HEK293T (cell line): ENCODE measurements at regions not wholly inside any gene's neighbourhood (a gene's known extent, or its start where the extent isn't known, plus 50 kb on each side); places are given as distances from the start of the nearest gene placed in this dataset.

ENCODE experiments used
- FOXK2 ChIP-seq: fragments of 450-650 bp; IDR thresholded peaks from 2 replicates; pipeline ENCODE4 v1.6.1; 2016; ENCODE audit warnings: mild to moderate bottlenecking
- FOXM1 ChIP-seq: fragments of 450-650 bp; IDR thresholded peaks from 2 replicates; pipeline ENCODE4 v1.6.1; 2017; ENCODE audit warnings: mild to moderate bottlenecking, borderline replicate concordance
- LEF1 ChIP-seq: fragments of 450-650 bp; IDR thresholded peaks from 2 replicates; pipeline ENCODE4 v1.6.1; 2017; ENCODE audit warnings: mild to moderate bottlenecking, borderline replicate concordance
- SP1 ChIP-seq: fragments of 450-650 bp; IDR thresholded peaks from 2 replicates; pipeline ENCODE4 v1.6.1; 2017
- TF ChIP-seq, protein P1 (sequence below): fragments of 450-650 bp; IDR thresholded peaks from 2 replicates; pipeline ENCODE4 v1.6.1; 2016

DNA sequence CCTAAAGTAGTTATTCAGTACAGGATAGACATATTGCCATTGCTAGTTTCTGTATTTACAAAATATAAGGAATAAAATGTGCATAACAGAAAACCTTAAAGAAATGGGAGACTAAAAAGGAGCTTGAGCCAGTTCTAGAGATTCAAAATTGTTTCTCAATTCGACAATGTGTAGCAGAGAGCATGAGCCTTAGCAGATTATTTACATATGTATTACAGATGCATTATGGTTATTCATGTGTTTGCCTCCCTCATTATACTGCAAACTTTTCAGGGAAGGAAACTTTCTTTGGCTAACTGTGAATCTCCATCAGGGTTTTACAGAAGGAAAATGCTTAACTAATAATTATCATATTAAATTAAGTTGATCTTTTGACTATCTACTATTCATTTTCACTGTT lies 854.4 kb upstream of the SLC39A10 start:
- TF ChIP-seq FOXM1 (no peak), LEF1 (no peak), FOXK2 (no peak), SP1 (no peak)
- TF ChIP-seq, protein P1, sequence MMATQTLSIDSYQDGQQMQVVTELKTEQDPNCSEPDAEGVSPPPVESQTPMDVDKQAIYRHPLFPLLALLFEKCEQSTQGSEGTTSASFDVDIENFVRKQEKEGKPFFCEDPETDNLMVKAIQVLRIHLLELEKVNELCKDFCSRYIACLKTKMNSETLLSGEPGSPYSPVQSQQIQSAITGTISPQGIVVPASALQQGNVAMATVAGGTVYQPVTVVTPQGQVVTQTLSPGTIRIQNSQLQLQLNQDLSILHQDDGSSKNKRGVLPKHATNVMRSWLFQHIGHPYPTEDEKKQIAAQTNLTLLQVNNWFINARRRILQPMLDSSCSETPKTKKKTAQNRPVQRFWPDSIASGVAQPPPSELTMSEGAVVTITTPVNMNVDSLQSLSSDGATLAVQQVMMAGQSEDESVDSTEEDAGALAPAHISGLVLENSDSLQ = no peak
